HEK293 (cell line): ENCODE measurements at regions not wholly inside any gene's neighbourhood (a gene's known extent, or its start where the extent isn't known, plus 50 kb on each side); places are given as distances from the start of the nearest gene placed in this dataset.

Experiments used
- CTCF ChIA-PET: fragments of 350-600 bp; formaldehyde crosslinking; extraction: SDS; loops from one replicate; lab custom pipeline; 2021; ENCODE audit warnings: antibody characterized with exemption; lab: Yijun Ruan, JAX
- POLR2A ChIA-PET: fragments of 300-600 bp; formaldehyde crosslinking; extraction: SDS; loops from one replicate; lab custom pipeline; 2020; ENCODE audit warnings: antibody characterized with exemption, inconsistent platforms; lab: Yijun Ruan, JAX
- H3K27ac ChIP-seq: fragments of 200-500 bp; sonication (Bioruptor generic); 2 replicates; pipeline ENCODE4 v1.5.1; 2014; ENCODE audit warnings: low read depth, low read length, control low read depth, inconsistent platforms; ENCODE audit errors: extremely low read depth
- H3K36me3 ChIP-seq, 2 experiments: fragments of 200-500 bp in 1 of 2; sonication (Bioruptor generic) in 1 of 2; 1 replicate in 1 of 2; 2 replicates in 1 of 2; pipeline ENCODE4 v1.5.1; 2014 to 2017; ENCODE audit warnings: inconsistent platforms in 2 of 2, low read length in 2 of 2; ENCODE audit not compliant: control insufficient read depth in 2 of 2, insufficient read depth in 1 of 2
- H3K4me1 ChIP-seq: fragments of 200-500 bp; sonication (Bioruptor generic); 2 replicates; pipeline ENCODE4 v1.5.1; 2014; ENCODE audit warnings: mild to moderate bottlenecking, low read length, inconsistent platforms; ENCODE audit not compliant: control insufficient read depth, insufficient read depth
- H3K4me3 ChIP-seq: 2 replicates; pipeline ENCODE4 v1.5.1; 2011; ENCODE audit warnings: low read depth, mild to moderate bottlenecking, control low read depth, low read length, moderate library complexity
- H3K9me3 ChIP-seq: fragments of 200-500 bp; sonication (Bioruptor generic); 2 replicates; pipeline ENCODE4 v1.5.1; 2014; ENCODE audit warnings: low read depth, low read length, inconsistent platforms; ENCODE audit not compliant: control insufficient read depth, insufficient read depth
- BCL11B ChIP-seq: fragments of 450-650 bp; formaldehyde crosslinking; IDR thresholded peaks from 2 replicates; pipeline ENCODE4 v1.5.1; 2016; ENCODE audit warnings: low read depth, missing biosample characterization, missing genetic modification characterization
- GLIS2 ChIP-seq: fragments of 450-650 bp; formaldehyde crosslinking; IDR thresholded peaks from 2 replicates; pipeline ENCODE4 v1.5.1; 2016; ENCODE audit warnings: missing biosample characterization, missing genetic modification characterization
- HOXA7 ChIP-seq: sonication (generic); formaldehyde crosslinking; IDR thresholded peaks from 2 replicates; pipeline ENCODE4 v1.8.1; 2022; ENCODE audit warnings: missing genetic modification reagents, borderline replicate concordance
- IKZF3 ChIP-seq: fragments of 450-650 bp; IDR thresholded peaks from 2 replicates; pipeline ENCODE4 v1.5.0; 2018; ENCODE audit warnings: missing biosample characterization, mild to moderate bottlenecking, missing genetic modification characterization, moderate library complexity
- KLF9 ChIP-seq: fragments of 450-650 bp; formaldehyde crosslinking; IDR thresholded peaks from 2 replicates; pipeline ENCODE4 v1.5.1; 2016; ENCODE audit warnings: missing biosample characterization, missing genetic modification characterization, low read depth
- MYNN ChIP-seq: fragments of 450-650 bp; formaldehyde crosslinking; IDR thresholded peaks from 2 replicates; pipeline ENCODE4 v1.5.1; 2016; ENCODE audit warnings: missing biosample characterization, missing genetic modification characterization, borderline replicate concordance
- SP3 ChIP-seq: fragments of 450-650 bp; formaldehyde crosslinking; IDR thresholded peaks from 2 replicates; pipeline ENCODE4 v1.5.1; 2016; ENCODE audit warnings: missing biosample characterization, missing genetic modification characterization
- SP7 ChIP-seq: fragments of 450-650 bp; formaldehyde crosslinking; IDR thresholded peaks from 2 replicates; pipeline ENCODE4 v1.5.1; 2016; ENCODE audit warnings: missing biosample characterization, missing genetic modification characterization
- TRIM28 ChIP-seq: IDR thresholded peaks from 2 replicates; pipeline ENCODE4 v1.6.1; 2011; ENCODE audit warnings: low read length, control low read depth, borderline replicate concordance
- ZBTB20 ChIP-seq: fragments of 450-650 bp; formaldehyde crosslinking; IDR thresholded peaks from 2 replicates; pipeline ENCODE4 v1.5.1; 2016; ENCODE audit warnings: missing biosample characterization, missing genetic modification characterization
- ZBTB21 ChIP-seq: fragments of 450-650 bp; formaldehyde crosslinking; IDR thresholded peaks from 2 replicates; pipeline ENCODE4 v1.5.1; 2017; ENCODE audit warnings: missing biosample characterization, missing genetic modification characterization
- ZBTB26 ChIP-seq: fragments of 450-650 bp; formaldehyde crosslinking; optimal IDR thresholded peaks from 2 replicates; pipeline ENCODE3; 2016; ENCODE audit warnings: missing biosample characterization, mild to moderate bottlenecking, missing genetic modification characterization
- ZBTB6 ChIP-seq: fragments of 450-650 bp; formaldehyde crosslinking; IDR thresholded peaks from 2 replicates; pipeline ENCODE4 v1.5.1; 2017; ENCODE audit warnings: missing biosample characterization, missing genetic modification characterization
- ZBTB8A ChIP-seq: fragments of 450-650 bp; formaldehyde crosslinking; IDR thresholded peaks from 2 replicates; pipeline ENCODE4 v1.5.1; 2016; ENCODE audit warnings: missing biosample characterization, missing genetic modification characterization
- ZNF157 ChIP-seq: fragments of 450-650 bp; formaldehyde crosslinking; IDR thresholded peaks from 2 replicates; pipeline ENCODE4 v1.5.1; 2016; ENCODE audit warnings: missing biosample characterization, missing genetic modification characterization
- ZNF169 ChIP-seq: fragments of 450-650 bp; formaldehyde crosslinking; IDR thresholded peaks from 2 replicates; pipeline ENCODE4 v1.5.1; 2016; ENCODE audit warnings: missing biosample characterization, missing genetic modification characterization
- ZNF175 ChIP-seq: fragments of 450-650 bp; formaldehyde crosslinking; IDR thresholded peaks from 2 replicates; pipeline ENCODE4 v1.5.1; 2016; ENCODE audit warnings: missing biosample characterization, missing genetic modification characterization
- ZNF2 ChIP-seq: fragments of 450-650 bp; formaldehyde crosslinking; IDR thresholded peaks from 2 replicates; pipeline ENCODE4 v1.5.1; 2016; ENCODE audit warnings: missing biosample characterization, missing genetic modification characterization
- ZNF202 ChIP-seq: fragments of 450-650 bp; formaldehyde crosslinking; IDR thresholded peaks from 2 replicates; pipeline ENCODE4 v1.5.1; 2016; ENCODE audit warnings: missing biosample characterization, missing genetic modification characterization, borderline replicate concordance
- ZNF23 ChIP-seq: fragments of 450-650 bp; formaldehyde crosslinking; IDR thresholded peaks from 2 replicates; pipeline ENCODE4 v1.5.1; 2016; ENCODE audit warnings: missing biosample characterization, missing genetic modification characterization, borderline replicate concordance
- ZNF24 ChIP-seq: fragments of 450-650 bp; formaldehyde crosslinking; IDR thresholded peaks from 2 replicates; pipeline ENCODE4 v1.5.1; 2016; ENCODE audit warnings: missing biosample characterization, missing genetic modification characterization
- ZNF266 ChIP-seq: fragments of 450-650 bp; formaldehyde crosslinking; IDR thresholded peaks from 2 replicates; pipeline ENCODE4 v1.5.1; 2016; ENCODE audit warnings: missing biosample characterization, missing genetic modification characterization, low read depth
- ZNF311 ChIP-seq: fragments of 450-650 bp; formaldehyde crosslinking; IDR thresholded peaks from 2 replicates; pipeline ENCODE4 v1.5.1; 2017; ENCODE audit warnings: missing biosample characterization, missing genetic modification characterization, borderline replicate concordance
- ZNF350 ChIP-seq: fragments of 450-650 bp; formaldehyde crosslinking; IDR thresholded peaks from 2 replicates; pipeline ENCODE4 v1.5.0; 2017; ENCODE audit warnings: missing biosample characterization, mild to moderate bottlenecking, missing genetic modification characterization
- ZNF391 ChIP-seq: fragments of 450-650 bp; formaldehyde crosslinking; IDR thresholded peaks from 2 replicates; pipeline ENCODE4 v1.5.1; 2016; ENCODE audit warnings: low read depth, missing biosample characterization, missing genetic modification characterization, borderline replicate concordance
- ZNF433 ChIP-seq: fragments of 450-650 bp; formaldehyde crosslinking; IDR thresholded peaks from 2 replicates; pipeline ENCODE4 v1.5.1; 2016; ENCODE audit warnings: missing biosample characterization, missing genetic modification characterization, low read depth
- ZNF473 ChIP-seq: fragments of 450-650 bp; formaldehyde crosslinking; IDR thresholded peaks from 2 replicates; pipeline ENCODE4 v1.5.1; 2017; ENCODE audit warnings: missing biosample characterization, missing genetic modification characterization
- ZNF501 ChIP-seq: fragments of 450-650 bp; formaldehyde crosslinking; IDR thresholded peaks from 2 replicates; pipeline ENCODE4 v1.5.1; 2016; ENCODE audit warnings: missing biosample characterization, missing genetic modification characterization
- ZNF677 ChIP-seq: fragments of 450-650 bp; IDR thresholded peaks from 2 replicates; pipeline ENCODE4 v1.5.0; 2018; ENCODE audit warnings: missing biosample characterization, mild to moderate bottlenecking, missing genetic modification characterization, moderate library complexity
- ZNF701 ChIP-seq: fragments of 450-650 bp; formaldehyde crosslinking; IDR thresholded peaks from 2 replicates; pipeline ENCODE4 v1.5.1; 2016; ENCODE audit warnings: missing biosample characterization, missing genetic modification characterization
- ZNF768 ChIP-seq: fragments of 450-650 bp; formaldehyde crosslinking; IDR thresholded peaks from 2 replicates; pipeline ENCODE4 v1.5.1; 2018; ENCODE audit warnings: missing biosample characterization, mild to moderate bottlenecking, missing genetic modification characterization
- ZNF837 ChIP-seq: fragments of 450-650 bp; formaldehyde crosslinking; IDR thresholded peaks from 2 replicates; pipeline ENCODE4 v1.5.1; 2016; ENCODE audit warnings: missing biosample characterization, missing genetic modification characterization

GRCh38 chr4:103478210-103478609 lies 241.6 kb downstream of the TACR3 start:
- Histone ChIP-seq H3K27ac (no peak overlapping the region), H3K36me3 (no peaks in the 10 kb centered on the region), H3K4me1 (no peaks in the 10 kb centered on the region), H3K4me3 (no peak overlapping the region), H3K9me3 (no peaks in the 10 kb centered on the region)
- CTCF ChIA-PET, result no interaction called here
- POLR2A ChIA-PET, result no interaction called here
- TF ChIP-seq ZBTB6, result no peak
- no peak for TF ChIP-seq ZNF202 (tag by site-specific recombination)
- no peak for TF ChIP-seq IKZF3 (tag by site-specific recombination)
- no peak for TF ChIP-seq ZNF24
- no peak for TF ChIP-seq SP3 (tag by site-specific recombination)
- TF ChIP-seq ZNF169, result no peak
- TF ChIP-seq ZNF837 (tag by site-specific recombination), result no peak
- no peak for TF ChIP-seq ZNF266 (tag by site-specific recombination)
- no peak for TF ChIP-seq GLIS2 (tag by site-specific recombination)
- no peak for TF ChIP-seq ZNF157
- TF ChIP-seq TRIM28, result no peak
- no peak for TF ChIP-seq ZNF23
- TF ChIP-seq ZNF391 (tag by site-specific recombination), result no peak
- no peak for TF ChIP-seq ZNF677 (tag by site-specific recombination)
- no peak for TF ChIP-seq ZBTB20 (tag by site-specific recombination)
- no peak for TF ChIP-seq ZNF501
- TF ChIP-seq ZNF2 (tag by site-specific recombination), result no peak
- TF ChIP-seq KLF9 (tag by site-specific recombination), result no peak
- no peak for TF ChIP-seq MYNN

GRCh38 chr4:103457566-103457965 lies 259.4 kb upstream of the CENPE start:
- Histone ChIP-seq H3K9me3 (no peaks in the 10 kb centered on the region), H3K4me3 (no peak overlapping the region), H3K27ac (no peak overlapping the region), H3K4me1 (no peaks in the 10 kb centered on the region), H3K36me3 (no peaks in the 10 kb centered on the region)
- ChIA-PET CTCF (no interaction called here), POLR2A (no interaction called here)
- TF ChIP-seq SP7 (no peak), ZBTB20 (tag by site-specific recombination) (no peak), ZBTB8A (tag by site-specific recombination) (no peak), ZNF350 (no peak), HOXA7 (CRISPR knock-in tag) (no peak)

- ChIA-PET POLR2A (no interaction called here), CTCF (no interaction called here)
- Histone ChIP-seq H3K36me3 (no peaks in the 10 kb centered on the region), H3K27ac (no peak overlapping the region), H3K9me3 (no peaks in the 10 kb centered on the region), H3K4me1 (no peaks in the 10 kb centered on the region), H3K4me3 (no peak overlapping the region)
- TF ChIP-seq BCL11B (tag by site-specific recombination) (no peak), ZNF701 (tag by site-specific recombination) (no peak), ZNF311 (no peak), ZNF473 (no peak), ZNF433 (no peak), ZNF175 (tag by site-specific recombination) (no peak), ZBTB26 (no peak), ZBTB21 (tag by site-specific recombination) (no peak), ZNF768 (tag by site-specific recombination) (no peak), ZNF677 (tag by site-specific recombination) (no peak)
These were observed 253.2 kb upstream of the CENPE start for GRCh38 chr4:103451341-103451740.
